Testis (tissue), 2 donors: ENCODE measurements at regions not wholly inside any gene's neighbourhood (a gene's known extent, or its start where the extent isn't known, plus 50 kb on each side); places are given as distances from the start of the nearest gene placed in this dataset.

Experiments used
- CTCF ChIP-seq, 3 experiments: fragments of 450-650 bp in 2 of 3; fragments of 200-600 bp in 1 of 3; sonication (generic) in 1 of 3; IDR thresholded peaks; one replicate each; pipeline ENCODE4 v1.5.1; 2016 to 2019; ENCODE audit warnings: antibody characterized with exemption in 3 of 3, mild to moderate bottlenecking in 2 of 3, moderate library complexity in 1 of 3
- POLR2A ChIP-seq: fragments of 450-650 bp; IDR thresholded peaks from one replicate; pipeline ENCODE4 v1.6.1; 2017; ENCODE audit warnings: antibody characterized with exemption, mild to moderate bottlenecking, moderate library complexity

- TF ChIP-seq POLR2A (no peak), CTCF (IDR thresholded peaks at IDR 0.05) (no peak)
Measured at GRCh38 chr2:174686430-174686829, 77.8 kb downstream of the CHRNA1 start.
